ENCODE measurements at regions not wholly inside any gene's neighbourhood (a gene's known extent, or its start where the extent isn't known, plus 50 kb on each side); places are given as distances from the start of the nearest gene placed in this dataset.
"Not testable (repeated sequence)": the region's sequence is repeated elsewhere in the genome, so short reads cannot be mapped to it uniquely, and the experiment has no call there.

GRCh38 chr10:91090761-91091529 lies 129.5 kb upstream of the PCGF5 start:
- H3K9me3 ChIP-seq: no peaks in the 10 kb centered on the region
- no peak overlapping the region for H3K27ac ChIP-seq
- no peaks in the 10 kb centered on the region for H3K36me3 ChIP-seq
- no peaks in the 10 kb centered on the region for H3K4me1 ChIP-seq (ENCODE audit: control insufficient read depth in 1 of 2, insufficient read depth in 1 of 2, low read depth in 1 of 2, low read length in 1 of 2)
- TF ChIP-seq CTCF (IDR thresholded peaks at IDR 0.05): no peak
- no peaks in the 10 kb centered on the region for H3K27me3 ChIP-seq
- no peak overlapping the region for H3K4me3 ChIP-seq (ENCODE audit: low read depth in 1 of 2, low read length in 1 of 2)

- H3K27ac ChIP-seq: no peak overlapping the region
- H3K27me3 ChIP-seq: no peaks in the 10 kb centered on the region
- H3K4me3 ChIP-seq (ENCODE audit: low read depth in 1 of 2, low read length in 1 of 2): no peak overlapping the region
- no peaks in the 10 kb centered on the region for H3K4me1 ChIP-seq (ENCODE audit: control insufficient read depth in 1 of 2, insufficient read depth in 1 of 2, low read depth in 1 of 2, low read length in 1 of 2)
- H3K36me3 ChIP-seq: no peaks in the 10 kb centered on the region
- no peak for TF ChIP-seq CTCF (IDR thresholded peaks at IDR 0.05)
- H3K9me3 ChIP-seq: no peaks in the 10 kb centered on the region
Observed at GRCh38 chr10:91091780-91092179, 128.7 kb upstream of the PCGF5 start.

- H3K27me3 ChIP-seq: no peaks in the 10 kb centered on the region
- H3K4me3 ChIP-seq (ENCODE audit: low read depth in 1 of 2, low read length in 1 of 2): no peak overlapping the region
- no peak for TF ChIP-seq CTCF (IDR thresholded peaks at IDR 0.05)
- H3K27ac ChIP-seq: no peak overlapping the region
- no peaks in the 10 kb centered on the region for H3K4me1 ChIP-seq (ENCODE audit: control insufficient read depth in 1 of 2, insufficient read depth in 1 of 2, low read depth in 1 of 2, low read length in 1 of 2)
- no peaks in the 10 kb centered on the region for H3K9me3 ChIP-seq
- no peaks in the 10 kb centered on the region for H3K36me3 ChIP-seq
Observed at GRCh38 chr10:91096274-91096673, 124.2 kb upstream of the PCGF5 start.

- Histone ChIP-seq H3K27me3 (no peaks in the 10 kb centered on the region), H3K4me1 (ENCODE audit: control insufficient read depth in 1 of 2, insufficient read depth in 1 of 2, low read depth in 1 of 2, low read length in 1 of 2) (no peaks in the 10 kb centered on the region), H3K4me3 (ENCODE audit: low read depth in 1 of 2, low read length in 1 of 2) (no peak overlapping the region), H3K36me3 (no peaks in the 10 kb centered on the region), H3K9me3 (no peaks in the 10 kb centered on the region), H3K27ac (no peak overlapping the region)
- no peak for TF ChIP-seq CTCF (IDR thresholded peaks at IDR 0.05)
Observed at GRCh38 chr10:91097313-91097712, 123.2 kb upstream of the PCGF5 start.

- not testable (repeated sequence) for H3K9me3 ChIP-seq; H3K4me3 ChIP-seq (ENCODE audit: low read depth in 1 of 2, low read length in 1 of 2); H3K27ac ChIP-seq; H3K27me3 ChIP-seq; H3K4me1 ChIP-seq (ENCODE audit: control insufficient read depth in 1 of 2, insufficient read depth in 1 of 2, low read depth in 1 of 2, low read length in 1 of 2); H3K36me3 ChIP-seq
Observed at GRCh38 chr10:91098021-91098420, 122.4 kb upstream of the PCGF5 start.

GRCh38 chr10:91103384-91104192 lies 116.9 kb upstream of the PCGF5 start:
- Histone ChIP-seq H3K27me3 (no peaks in the 10 kb centered on the region), H3K4me1 (ENCODE audit: control insufficient read depth in 1 of 2, insufficient read depth in 1 of 2, low read depth in 1 of 2, low read length in 1 of 2) (no peaks in the 10 kb centered on the region), H3K4me3 (ENCODE audit: low read depth in 1 of 2, low read length in 1 of 2) (no peak overlapping the region), H3K27ac (no peak overlapping the region), H3K9me3 (no peaks in the 10 kb centered on the region), H3K36me3 (no peaks in the 10 kb centered on the region)
- TF ChIP-seq CTCF (IDR thresholded peaks at IDR 0.05): no peak
